ENCODE measurements at regions not wholly inside any gene's neighbourhood (a gene's known extent, or its start where the extent isn't known, plus 50 kb on each side); places are given as distances from the start of the nearest gene placed in this dataset.

DNA sequence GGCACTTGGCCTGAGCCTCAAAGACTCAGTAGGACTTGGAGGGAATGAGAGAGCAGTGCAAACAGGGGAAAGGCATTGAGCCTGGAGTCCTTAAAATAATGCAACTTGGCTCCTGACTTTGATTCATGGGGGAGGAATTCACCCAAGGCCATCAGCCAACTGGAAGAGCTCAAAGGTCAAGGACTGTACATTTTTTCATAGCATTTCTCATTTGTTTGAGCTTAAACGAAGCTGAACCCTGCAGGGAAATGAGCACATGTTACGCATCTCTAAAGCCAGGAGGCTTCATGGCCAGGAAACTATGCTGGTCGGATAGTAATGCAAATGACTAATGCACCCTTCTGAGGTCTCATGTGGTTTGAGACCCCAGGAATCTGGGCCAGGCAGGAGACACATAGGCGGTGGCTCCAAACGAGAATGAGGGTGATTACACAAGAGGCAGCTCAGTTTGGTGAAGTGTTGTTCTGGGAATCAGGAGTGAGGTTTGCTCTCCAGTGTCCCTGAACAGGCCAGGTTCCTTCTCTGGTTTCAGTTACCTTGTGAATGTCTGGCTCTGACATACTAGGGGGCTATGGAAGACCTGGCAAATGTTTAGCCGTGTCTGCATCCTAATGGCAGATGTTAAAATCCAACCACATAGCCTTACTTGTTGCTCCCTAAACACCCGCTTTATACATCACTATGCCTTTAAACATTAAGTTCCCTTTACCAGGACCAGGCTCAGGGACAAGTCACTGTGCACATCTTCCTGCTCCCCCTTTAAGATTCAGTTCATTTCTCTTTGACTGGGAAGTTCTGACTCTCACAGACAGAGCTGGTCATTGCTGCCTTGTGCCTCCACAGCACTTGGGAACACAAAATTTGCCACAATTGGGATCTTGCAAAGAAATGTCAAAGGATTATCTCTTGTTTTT, 503.9 kb upstream of the USP24 start (continued):
- no peak for TF ChIP-seq ISL2 (CRISPR knock-in tag; IDR thresholded peaks at IDR 0.05)
- TF ChIP-seq HHEX (CRISPR knock-in tag; IDR thresholded peaks at IDR 0.05), result no peak
- no peak for TF ChIP-seq ZNF703 (CRISPR knock-in tag; IDR thresholded peaks at IDR 0.05; ENCODE audit: borderline replicate concordance)
- TF ChIP-seq ZBTB3 (CRISPR knock-in tag; IDR thresholded peaks at IDR 0.05; ENCODE audit: borderline replicate concordance, low read depth), result no peak
- TF ChIP-seq ZFP41 (CRISPR knock-in tag; IDR thresholded peaks at IDR 0.05; ENCODE audit: borderline replicate concordance), result no peak
- TF ChIP-seq, protein P1, sequence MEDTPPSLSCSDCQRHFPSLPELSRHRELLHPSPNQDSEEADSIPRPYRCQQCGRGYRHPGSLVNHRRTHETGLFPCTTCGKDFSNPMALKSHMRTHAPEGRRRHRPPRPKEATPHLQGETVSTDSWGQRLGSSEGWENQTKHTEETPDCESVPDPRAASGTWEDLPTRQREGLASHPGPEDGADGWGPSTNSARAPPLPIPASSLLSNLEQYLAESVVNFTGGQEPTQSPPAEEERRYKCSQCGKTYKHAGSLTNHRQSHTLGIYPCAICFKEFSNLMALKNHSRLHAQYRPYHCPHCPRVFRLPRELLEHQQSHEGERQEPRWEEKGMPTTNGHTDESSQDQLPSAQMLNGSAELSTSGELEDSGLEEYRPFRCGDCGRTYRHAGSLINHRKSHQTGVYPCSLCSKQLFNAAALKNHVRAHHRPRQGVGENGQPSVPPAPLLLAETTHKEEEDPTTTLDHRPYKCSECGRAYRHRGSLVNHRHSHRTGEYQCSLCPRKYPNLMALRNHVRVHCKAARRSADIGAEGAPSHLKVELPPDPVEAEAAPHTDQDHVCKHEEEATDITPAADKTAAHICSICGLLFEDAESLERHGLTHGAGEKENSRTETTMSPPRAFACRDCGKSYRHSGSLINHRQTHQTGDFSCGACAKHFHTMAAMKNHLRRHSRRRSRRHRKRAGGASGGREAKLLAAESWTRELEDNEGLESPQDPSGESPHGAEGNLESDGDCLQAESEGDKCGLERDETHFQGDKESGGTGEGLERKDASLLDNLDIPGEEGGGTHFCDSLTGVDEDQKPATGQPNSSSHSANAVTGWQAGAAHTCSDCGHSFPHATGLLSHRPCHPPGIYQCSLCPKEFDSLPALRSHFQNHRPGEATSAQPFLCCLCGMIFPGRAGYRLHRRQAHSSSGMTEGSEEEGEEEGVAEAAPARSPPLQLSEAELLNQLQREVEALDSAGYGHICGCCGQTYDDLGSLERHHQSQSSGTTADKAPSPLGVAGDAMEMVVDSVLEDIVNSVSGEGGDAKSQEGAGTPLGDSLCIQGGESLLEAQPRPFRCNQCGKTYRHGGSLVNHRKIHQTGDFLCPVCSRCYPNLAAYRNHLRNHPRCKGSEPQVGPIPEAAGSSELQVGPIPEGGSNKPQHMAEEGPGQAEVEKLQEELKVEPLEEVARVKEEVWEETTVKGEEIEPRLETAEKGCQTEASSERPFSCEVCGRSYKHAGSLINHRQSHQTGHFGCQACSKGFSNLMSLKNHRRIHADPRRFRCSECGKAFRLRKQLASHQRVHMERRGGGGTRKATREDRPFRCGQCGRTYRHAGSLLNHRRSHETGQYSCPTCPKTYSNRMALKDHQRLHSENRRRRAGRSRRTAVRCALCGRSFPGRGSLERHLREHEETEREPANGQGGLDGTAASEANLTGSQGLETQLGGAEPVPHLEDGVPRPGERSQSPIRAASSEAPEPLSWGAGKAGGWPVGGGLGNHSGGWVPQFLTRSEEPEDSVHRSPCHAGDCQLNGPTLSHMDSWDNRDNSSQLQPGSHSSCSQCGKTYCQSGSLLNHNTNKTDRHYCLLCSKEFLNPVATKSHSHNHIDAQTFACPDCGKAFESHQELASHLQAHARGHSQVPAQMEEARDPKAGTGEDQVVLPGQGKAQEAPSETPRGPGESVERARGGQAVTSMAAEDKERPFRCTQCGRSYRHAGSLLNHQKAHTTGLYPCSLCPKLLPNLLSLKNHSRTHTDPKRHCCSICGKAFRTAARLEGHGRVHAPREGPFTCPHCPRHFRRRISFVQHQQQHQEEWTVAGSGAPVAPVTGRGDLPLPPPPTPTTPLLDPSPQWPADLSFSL (CRISPR knock-in tag; IDR thresholded peaks at IDR 0.05), result no peak
- TF ChIP-seq, protein P2, sequence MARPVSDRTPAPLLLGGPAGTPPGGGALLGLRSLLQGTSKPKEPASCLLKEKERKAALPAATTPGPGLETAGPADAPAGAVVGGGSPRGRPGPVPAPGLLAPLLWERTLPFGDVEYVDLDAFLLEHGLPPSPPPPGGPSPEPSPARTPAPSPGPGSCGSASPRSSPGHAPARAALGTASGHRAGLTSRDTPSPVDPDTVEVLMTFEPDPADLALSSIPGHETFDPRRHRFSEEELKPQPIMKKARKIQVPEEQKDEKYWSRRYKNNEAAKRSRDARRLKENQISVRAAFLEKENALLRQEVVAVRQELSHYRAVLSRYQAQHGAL (CRISPR knock-in tag; IDR thresholded peaks at IDR 0.05; ENCODE audit: not compliant biosample characterization), result no peak
- TF ChIP-seq HOXA7 (CRISPR knock-in tag; IDR thresholded peaks at IDR 0.05), result no peak
- peak; percentile 8; the same call in 1 of the 2 replicates for TF ChIP-seq HNF4G (IDR thresholded peaks at IDR 0.05; ENCODE audit: borderline replicate concordance, low read depth, low read length)
- TF ChIP-seq HNF4G (CRISPR knock-in tag; IDR thresholded peaks at IDR 0.05; ENCODE audit: borderline replicate concordance, low read depth), result no peak
- TF ChIP-seq, protein P3, sequence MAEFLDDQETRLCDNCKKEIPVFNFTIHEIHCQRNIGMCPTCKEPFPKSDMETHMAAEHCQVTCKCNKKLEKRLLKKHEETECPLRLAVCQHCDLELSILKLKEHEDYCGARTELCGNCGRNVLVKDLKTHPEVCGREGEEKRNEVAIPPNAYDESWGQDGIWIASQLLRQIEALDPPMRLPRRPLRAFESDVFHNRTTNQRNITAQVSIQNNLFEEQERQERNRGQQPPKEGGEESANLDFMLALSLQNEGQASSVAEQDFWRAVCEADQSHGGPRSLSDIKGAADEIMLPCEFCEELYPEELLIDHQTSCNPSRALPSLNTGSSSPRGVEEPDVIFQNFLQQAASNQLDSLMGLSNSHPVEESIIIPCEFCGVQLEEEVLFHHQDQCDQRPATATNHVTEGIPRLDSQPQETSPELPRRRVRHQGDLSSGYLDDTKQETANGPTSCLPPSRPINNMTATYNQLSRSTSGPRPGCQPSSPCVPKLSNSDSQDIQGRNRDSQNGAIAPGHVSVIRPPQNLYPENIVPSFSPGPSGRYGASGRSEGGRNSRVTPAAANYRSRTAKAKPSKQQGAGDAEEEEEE (CRISPR knock-in tag; IDR thresholded peaks at IDR 0.05; ENCODE audit: borderline replicate concordance), result no peak
- TF ChIP-seq ZEB1 (IDR thresholded peaks at IDR 0.05; ENCODE audit: insufficient replicate concordance, low read depth), result no peak
- TF ChIP-seq EED (CRISPR knock-in tag; IDR thresholded peaks at IDR 0.05), result no peak
- TF ChIP-seq ZNF343 (CRISPR knock-in tag; IDR thresholded peaks at IDR 0.05), result no peak
- no peak for TF ChIP-seq ZNF761 (CRISPR knock-in tag; conservative IDR thresholded peaks at IDR 0.05)
- no peak for TF ChIP-seq REPIN1 (CRISPR knock-in tag; IDR thresholded peaks at IDR 0.05; ENCODE audit: borderline replicate concordance, low read depth)
- TF ChIP-seq, protein P4, sequence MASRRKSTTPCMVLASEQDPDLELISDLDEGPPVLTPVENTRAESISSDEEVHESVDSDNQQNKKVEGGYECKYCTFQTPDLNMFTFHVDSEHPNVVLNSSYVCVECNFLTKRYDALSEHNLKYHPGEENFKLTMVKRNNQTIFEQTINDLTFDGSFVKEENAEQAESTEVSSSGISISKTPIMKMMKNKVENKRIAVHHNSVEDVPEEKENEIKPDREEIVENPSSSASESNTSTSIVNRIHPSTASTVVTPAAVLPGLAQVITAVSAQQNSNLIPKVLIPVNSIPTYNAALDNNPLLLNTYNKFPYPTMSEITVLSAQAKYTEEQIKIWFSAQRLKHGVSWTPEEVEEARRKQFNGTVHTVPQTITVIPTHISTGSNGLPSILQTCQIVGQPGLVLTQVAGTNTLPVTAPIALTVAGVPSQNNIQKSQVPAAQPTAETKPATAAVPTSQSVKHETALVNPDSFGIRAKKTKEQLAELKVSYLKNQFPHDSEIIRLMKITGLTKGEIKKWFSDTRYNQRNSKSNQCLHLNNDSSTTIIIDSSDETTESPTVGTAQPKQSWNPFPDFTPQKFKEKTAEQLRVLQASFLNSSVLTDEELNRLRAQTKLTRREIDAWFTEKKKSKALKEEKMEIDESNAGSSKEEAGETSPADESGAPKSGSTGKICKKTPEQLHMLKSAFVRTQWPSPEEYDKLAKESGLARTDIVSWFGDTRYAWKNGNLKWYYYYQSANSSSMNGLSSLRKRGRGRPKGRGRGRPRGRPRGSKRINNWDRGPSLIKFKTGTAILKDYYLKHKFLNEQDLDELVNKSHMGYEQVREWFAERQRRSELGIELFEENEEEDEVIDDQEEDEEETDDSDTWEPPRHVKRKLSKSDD (CRISPR knock-in tag; IDR thresholded peaks at IDR 0.05; ENCODE audit: low read depth), result no peak
